ENCODE measurements at regions not wholly inside any gene's neighbourhood (a gene's known extent, or its start where the extent isn't known, plus 50 kb on each side); places are given as distances from the start of the nearest gene placed in this dataset.

- Histone ChIP-seq H3K27me3 (replicated peaks; ENCODE audit: insufficient read depth, low read depth, low read length, poor library complexity) (no peaks in the 10 kb centered on the region), H3K4me1 (ENCODE audit: insufficient read depth, low read length, poor library complexity, severe bottlenecking) (no peaks in the 10 kb centered on the region), H3K36me3 (ENCODE audit: insufficient read depth, low read length, poor library complexity, severe bottlenecking) (no peaks in the 10 kb centered on the region), H3K9me3 (ENCODE audit: low read depth, low read length, poor library complexity, severe bottlenecking) (peaks cover 3% of the 10 kb centered on the region), H3K27ac (ENCODE audit: low read depth, low read length, poor library complexity, severe bottlenecking) (no peak overlapping the region), H3K4me3 (ENCODE audit: low read depth, low read length, poor library complexity, severe bottlenecking) (no peak overlapping the region)
- no peak for TF ChIP-seq EZH2 (IDR thresholded peaks at IDR 0.05; ENCODE audit: borderline replicate concordance, low read depth, low read length, poor library complexity, severe bottlenecking)
- TF ChIP-seq CTCF (conservative IDR thresholded peaks at IDR 0.05; ENCODE audit: low read depth, low read length) = no peak
- no peak for DNase-seq (ENCODE audit: low spot score)
- ChIA-PET POLR2A (ENCODE audit: low non-redundant PET) (no interaction called here), CTCF (no interaction called here)
- no TSS peak for BruUV-seq (replicated peaks)
- intact Hi-C loops (cut with micrococcal nuclease; ENCODE audit: unreplicated experiment) = no loop called here
Observed at GRCh38 chr11:23719016-23719415, 777.8 kb upstream of the LUZP2 start.

GRCh38 chr11:23723861-23724260 is 773.0 kb upstream of the LUZP2 start:
- Histone ChIP-seq H3K27ac (ENCODE audit: low read depth, low read length, poor library complexity, severe bottlenecking) (no peak overlapping the region), H3K9me3 (ENCODE audit: low read depth, low read length, poor library complexity, severe bottlenecking) (no peaks in the 10 kb centered on the region), H3K4me3 (ENCODE audit: low read depth, low read length, poor library complexity, severe bottlenecking) (no peak overlapping the region), H3K4me1 (ENCODE audit: insufficient read depth, low read length, poor library complexity, severe bottlenecking) (no peaks in the 10 kb centered on the region), H3K27me3 (replicated peaks; ENCODE audit: insufficient read depth, low read depth, low read length, poor library complexity) (no peaks in the 10 kb centered on the region), H3K36me3 (ENCODE audit: insufficient read depth, low read length, poor library complexity, severe bottlenecking) (no peaks in the 10 kb centered on the region)
- ChIA-PET POLR2A (ENCODE audit: low non-redundant PET) (no interaction called here), CTCF (no interaction called here)
- no peak for DNase-seq (ENCODE audit: low spot score)
- intact Hi-C loops (cut with micrococcal nuclease; ENCODE audit: unreplicated experiment) = no loop called here
- TF ChIP-seq CTCF (conservative IDR thresholded peaks at IDR 0.05; ENCODE audit: low read depth, low read length) = no peak
- TF ChIP-seq EZH2 (IDR thresholded peaks at IDR 0.05; ENCODE audit: borderline replicate concordance, low read depth, low read length, poor library complexity, severe bottlenecking) = no peak
- no TSS peak for BruUV-seq (replicated peaks)

- CTCF ChIA-PET = no interaction called here
Observed at GRCh38 chr11:23725752-23726151, 771.1 kb upstream of the LUZP2 start.

More at GRCh38 chr11:23725752-23726151, 771.1 kb upstream of the LUZP2 start:
- intact Hi-C loops (cut with micrococcal nuclease; ENCODE audit: unreplicated experiment) = no loop called here
- no peak overlapping the region for H3K27ac ChIP-seq (ENCODE audit: low read depth, low read length, poor library complexity, severe bottlenecking)
- TF ChIP-seq CTCF (conservative IDR thresholded peaks at IDR 0.05; ENCODE audit: low read depth, low read length) = no peak
- no peak for TF ChIP-seq EZH2 (IDR thresholded peaks at IDR 0.05; ENCODE audit: borderline replicate concordance, low read depth, low read length, poor library complexity, severe bottlenecking)
- DNase-seq (ENCODE audit: low spot score) = no peak
- H3K4me3 ChIP-seq (ENCODE audit: low read depth, low read length, poor library complexity, severe bottlenecking) = no peak overlapping the region
- H3K27me3 ChIP-seq (replicated peaks; ENCODE audit: insufficient read depth, low read depth, low read length, poor library complexity) = no peaks in the 10 kb centered on the region
- POLR2A ChIA-PET (ENCODE audit: low non-redundant PET) = no interaction called here
- no TSS peak for BruUV-seq (replicated peaks)
- no peaks in the 10 kb centered on the region for H3K36me3 ChIP-seq (ENCODE audit: insufficient read depth, low read length, poor library complexity, severe bottlenecking)
- no peaks in the 10 kb centered on the region for H3K9me3 ChIP-seq (ENCODE audit: low read depth, low read length, poor library complexity, severe bottlenecking)
- no peaks in the 10 kb centered on the region for H3K4me1 ChIP-seq (ENCODE audit: insufficient read depth, low read length, poor library complexity, severe bottlenecking)
